HG03354 (cell line): ENCODE measurements at regions not wholly inside any gene's neighbourhood (a gene's known extent, or its start where the extent isn't known, plus 50 kb on each side); places are given as distances from the start of the nearest gene placed in this dataset.
"Not testable (repeated sequence)": the region's sequence is repeated elsewhere in the genome, so short reads cannot be mapped to it uniquely, and the experiment has no call there.

Experiments
- ATAC-seq: cut with Tn5 transposase; IDR thresholded peaks from one replicate; pipeline ENCODE4 v1.9.1; 2021; ENCODE audit warnings: mild to moderate bottlenecking; ENCODE audit not compliant: unreplicated experiment, poor library complexity, severe bottlenecking

- no peak for ATAC-seq
Observed at GRCh38 chr13:42466609-42467008, 107.3 kb upstream of the TNFSF11 start.

- ATAC-seq: no peak
Observed at GRCh38 chr13:42474954-42475353, 99.0 kb upstream of the TNFSF11 start.

- no peak for ATAC-seq
Observed at GRCh38 chr13:42477596-42478190, 96.3 kb upstream of the TNFSF11 start.

- peak; percentile 48 for ATAC-seq
Observed at GRCh38 chr13:42478531-42479156, 95.3 kb upstream of the TNFSF11 start.

GRCh38 chr13:42484386-42484785 lies 89.6 kb upstream of the TNFSF11 start:
- ATAC-seq: no peak

GRCh38 chr13:42485272-42485671 lies 88.7 kb upstream of the TNFSF11 start:
- no peak for ATAC-seq

GRCh38 chr13:42486711-42487198 lies 87.2 kb upstream of the TNFSF11 start:
- no peak for ATAC-seq

GRCh38 chr13:42487221-42487620 lies 86.7 kb upstream of the TNFSF11 start:
- no peak for ATAC-seq

- no peak for ATAC-seq
Observed at GRCh38 chr13:42490676-42491075, 83.3 kb upstream of the TNFSF11 start.

GRCh38 chr13:42492372-42492920 lies 81.5 kb upstream of the TNFSF11 start:
- ATAC-seq: no peak

GRCh38 chr13:42494157-42494556 lies 79.8 kb upstream of the TNFSF11 start:
- no peak for ATAC-seq

- no peak for ATAC-seq
Observed at GRCh38 chr13:42495255-42495654, 78.7 kb upstream of the TNFSF11 start.

- no peak for ATAC-seq
Observed at GRCh38 chr13:42495751-42496150, 78.2 kb upstream of the TNFSF11 start.

- ATAC-seq: not testable (repeated sequence)
Observed at GRCh38 chr13:42496926-42497554, 76.9 kb upstream of the TNFSF11 start.

GRCh38 chr13:42497798-42498197 lies 76.2 kb upstream of the TNFSF11 start:
- peak; percentile 88 for ATAC-seq

- ATAC-seq: no peak
Observed at GRCh38 chr13:42498521-42498920, 75.4 kb upstream of the TNFSF11 start.
